ENCODE measurements at regions not wholly inside any gene's neighbourhood (a gene's known extent, or its start where the extent isn't known, plus 50 kb on each side); places are given as distances from the start of the nearest gene placed in this dataset.

GRCh38 chr9:105978336-105978735, 284.0 kb downstream of the TMEM38B start:
- no peaks in the 10 kb centered on the region for H3K79me1 ChIP-seq (ENCODE audit: insufficient read depth, low read depth, low read length, poor library complexity, severe bottlenecking)
- no peak overlapping the region for H3T11ph ChIP-seq (ENCODE audit: low read length)
- no peak overlapping the region for H3K14ac ChIP-seq (ENCODE audit: insufficient read depth, low read length)
- Mint-ChIP-seq H3K27ac (no peak overlapping the region), H3K4me3 (no peak overlapping the region), H3K4me1 (peaks cover 32 to 41% of the 10 kb centered on the region in 2 experiments), H3K27me3 (ENCODE audit: low read depth) (peaks cover 43% of the 10 kb centered on the region), H3K36me3 (ENCODE audit: insufficient read depth in 1 of 3, low read depth in 3 of 3) (no peaks in the 10 kb centered on the region), H3K9me3 (no peaks in the 10 kb centered on the region)
- H3K9ac ChIP-seq (ENCODE audit: extremely low read depth, insufficient read length, low read length) = no peak overlapping the region
- H4K91ac ChIP-seq (ENCODE audit: insufficient read length, low read depth, low read length) = no peak overlapping the region
- no peak overlapping the region for H2AK5ac ChIP-seq (ENCODE audit: insufficient read length, low read length)
- no CpG with 5 or more reads among the region's 7 CpGs for WGBS (ENCODE audit: extremely low coverage, insufficient read length, low lambda C conversion rate)
- H3K18ac ChIP-seq (ENCODE audit: insufficient read length, low read depth, low read length) = no peak overlapping the region
- no peaks in the 10 kb centered on the region for H3K79me2 ChIP-seq (ENCODE audit: insufficient read depth, low read length)
- no peak overlapping the region for H2BK5ac ChIP-seq (ENCODE audit: insufficient read length, low read length)
- H3K27ac ChIP-seq (ENCODE audit: insufficient read length, low read depth, low read length) = no peak overlapping the region
- H2BK15ac ChIP-seq (ENCODE audit: low read depth, low read length) = no peak overlapping the region
- H4K5ac ChIP-seq (ENCODE audit: insufficient read length, low read depth, low read length) = no peak overlapping the region
- H2BK120ac ChIP-seq (ENCODE audit: low read depth, low read length, poor library complexity, severe bottlenecking) = no peak overlapping the region
- H3K56ac ChIP-seq (ENCODE audit: insufficient read length, low read depth, low read length) = no peak overlapping the region
- H2BK12ac ChIP-seq (ENCODE audit: insufficient read length, low read depth, low read length) = no peak overlapping the region
- no peak for TF ChIP-seq CTCF (conservative IDR thresholded peaks at IDR 0.05)
- peaks cover 5% of the 10 kb centered on the region; the same call in 1 of the 2 replicates for H3K4me1 ChIP-seq (ENCODE audit: insufficient read depth, low read length)
- no peaks in the 10 kb centered on the region for H4K20me1 ChIP-seq (ENCODE audit: control insufficient read depth, insufficient read depth, insufficient read length)
- DNase-seq = no peak
- H4K8ac ChIP-seq (replicated peaks; ENCODE audit: insufficient read length, low read depth, low read length) = no peak overlapping the region
- no peak overlapping the region for H3K4ac ChIP-seq (ENCODE audit: low read depth, low read length)
- H3K23ac ChIP-seq (ENCODE audit: insufficient read length, low read depth, low read length) = no peak overlapping the region
- H3K9me3 ChIP-seq (ENCODE audit: control insufficient read depth, low read depth, low read length) = no peaks in the 10 kb centered on the region
- H2BK20ac ChIP-seq (ENCODE audit: low read depth, low read length, poor library complexity, severe bottlenecking) = no peak overlapping the region
- H3K23me2 ChIP-seq (ENCODE audit: insufficient read length, low read depth, low read length, poor library complexity, severe bottlenecking) = no peaks in the 10 kb centered on the region
- H3K27me3 ChIP-seq (ENCODE audit: insufficient read depth, low read length) = peaks cover 2% of the 10 kb centered on the region; the same call in 1 of the 2 replicates
- no peak overlapping the region for H3K4me2 ChIP-seq (ENCODE audit: insufficient read depth, insufficient read length, low read length)
- no peak overlapping the region for H2AFZ ChIP-seq (ENCODE audit: low read length)

All from H9 (cell line).